H1 (cell line): ENCODE measurements at regions not wholly inside any gene's neighbourhood (a gene's known extent, or its start where the extent isn't known, plus 50 kb on each side); places are given as distances from the start of the nearest gene placed in this dataset.

Experiments
- CTCF ChIA-PET: fragments of 300-600 bp; sonication (Branson Sonifier 250); formaldehyde crosslinking; loops from one replicate; lab custom pipeline; 2021; ENCODE audit not compliant: partially characterized antibody; lab: Charles Lee
- POLR2A ChIA-PET: fragments of 300-600 bp; sonication (Branson Sonifier 250); formaldehyde crosslinking; loops from one replicate; lab custom pipeline; 2021; ENCODE audit warnings: inconsistent platforms; ENCODE audit not compliant: partially characterized antibody; lab: Charles Lee
- DNase-seq, 2 experiments: peaks; one replicate each; pipeline versions ENCODE4 v3.0.0 to v3.0.0-alpha.2; 2010 to 2022; ENCODE audit warnings: low spot score in 2 of 2, low read depth in 1 of 2, mixed read lengths in 1 of 2
- FAIRE-seq: peaks from 2 replicates; lab custom pipeline; 2011; peaks lifted over from hg19 to GRCh38; lab: Jason Lieb, UNC
- H2AFZ ChIP-seq: 2 replicates; pipeline ENCODE4 v1.8.1; 2012; ENCODE audit warnings: low read length, inconsistent platforms
- H2AK5ac ChIP-seq: 2 replicates; pipeline ENCODE4 v1.6.1; 2013; ENCODE audit warnings: low read depth, low read length
- H2BK120ac ChIP-seq: replicated peaks from 2 replicates; pipeline ENCODE3; 2013; ENCODE audit warnings: low read depth, low read length, inconsistent platforms
- H2BK12ac ChIP-seq: 2 replicates; pipeline ENCODE4 v1.6.1; 2013; ENCODE audit warnings: low read depth, low read length
- H2BK15ac ChIP-seq: 2 replicates; pipeline ENCODE4 v1.6.1; 2013; ENCODE audit warnings: low read length
- H2BK20ac ChIP-seq: 2 replicates; pipeline ENCODE4 v1.6.1; 2013; ENCODE audit warnings: low read length
- H2BK5ac ChIP-seq: 2 replicates; pipeline ENCODE4 v1.6.1; 2013; ENCODE audit warnings: low read depth, low read length
- H3K14ac ChIP-seq: 2 replicates; pipeline ENCODE4 v1.6.1; 2013; ENCODE audit warnings: inconsistent platforms; ENCODE audit not compliant: insufficient read length
- H3K18ac ChIP-seq: 2 replicates; pipeline ENCODE4 v1.6.1; 2013; ENCODE audit warnings: low read length; ENCODE audit errors: extremely low read depth
- H3K23ac ChIP-seq: 2 replicates; pipeline ENCODE4 v1.6.1; 2013; ENCODE audit warnings: inconsistent platforms; ENCODE audit not compliant: insufficient read length
- H3K23me2 ChIP-seq: 2 replicates; pipeline ENCODE4 v1.6.1; 2013; ENCODE audit warnings: low read depth, low read length
- H3K27ac ChIP-seq: 2 replicates; pipeline ENCODE4 v1.6.1; 2011; ENCODE audit warnings: low read depth, low read length, inconsistent platforms
- H3K27me3 ChIP-seq, 4 experiments: replicated peaks in 1 of 4; 1 replicate in 1 of 4; 2 replicates in 3 of 4; pipeline versions ENCODE4 v1.6.1 to v1.8.1; 2011 to 2013; ENCODE audit warnings: low read length in 3 of 4, mild to moderate bottlenecking in 3 of 4, inconsistent platforms in 2 of 4, mixed read lengths in 2 of 4, moderate library complexity in 1 of 4; ENCODE audit not compliant: control insufficient read depth in 3 of 4, insufficient read depth in 3 of 4; ENCODE audit errors: extremely low read depth in 1 of 4
- H3K36me3 ChIP-seq, 4 experiments: 2 replicates each; pipeline versions ENCODE4 v1.6.1 to v1.8.1; 2011 to 2013; ENCODE audit warnings: mild to moderate bottlenecking in 4 of 4, low read length in 3 of 4, moderate library complexity in 2 of 4, control low read depth in 1 of 4, inconsistent platforms in 1 of 4; ENCODE audit not compliant: insufficient read depth in 4 of 4, control insufficient read depth in 2 of 4
- H3K4ac ChIP-seq: replicated peaks from 2 replicates; pipeline ENCODE3; 2013; ENCODE audit warnings: low read length, low read depth, mixed read lengths, inconsistent platforms; ENCODE audit not compliant: insufficient read length
- H3K4me1 ChIP-seq, 4 experiments: replicated peaks in 1 of 4; 1 replicate in 1 of 4; 2 replicates in 3 of 4; pipeline versions ENCODE4 v1.6.1 to v1.8.1; 2011 to 2013; ENCODE audit warnings: low read length in 3 of 4, inconsistent platforms in 2 of 4, mixed read lengths in 1 of 4; ENCODE audit not compliant: insufficient read depth in 4 of 4, control insufficient read depth in 3 of 4
- H3K4me2 ChIP-seq, 2 experiments: 2 replicates each; pipeline versions ENCODE4 v1.6.1 to v1.8.1; 2011 to 2013; ENCODE audit warnings: low read depth in 2 of 2, low read length in 2 of 2, control low read depth in 1 of 2, inconsistent platforms in 1 of 2, mild to moderate bottlenecking in 1 of 2; ENCODE audit not compliant: insufficient read depth in 1 of 2
- H3K4me3 ChIP-seq, 4 experiments: fragments of 200-600, 300-600 bp in 1 of 4; sonication (generic), shearing (Covaris generic), sonication (Bioruptor Twin) in 1 of 4; 2 replicates each; pipeline versions ENCODE4 v1.5.1 to v1.8.1; 2011 to 2016; ENCODE audit warnings: low read length in 4 of 4, low read depth in 3 of 4, control low read depth in 2 of 4, inconsistent platforms in 2 of 4, mild to moderate bottlenecking in 2 of 4, mixed read lengths in 1 of 4, moderate library complexity in 1 of 4; ENCODE audit not compliant: insufficient read depth in 2 of 4; ENCODE audit errors: extremely low read depth in 1 of 4
- H3K56ac ChIP-seq: replicated peaks from 2 replicates; pipeline ENCODE3; 2013; ENCODE audit warnings: low read depth, mild to moderate bottlenecking, mixed read lengths, low read length, inconsistent platforms; ENCODE audit not compliant: insufficient read length
- H3K79me1 ChIP-seq: 2 replicates; pipeline ENCODE4 v1.6.1; 2013; ENCODE audit warnings: low read depth, low read length, control low read depth
- H3K79me2 ChIP-seq, 2 experiments: 2 replicates each; pipeline versions ENCODE4 v1.6.1 to v1.8.1; 2012 to 2013; ENCODE audit warnings: low read length in 2 of 2, mild to moderate bottlenecking in 2 of 2, inconsistent platforms in 1 of 2; ENCODE audit not compliant: insufficient read depth in 2 of 2, control insufficient read depth in 1 of 2
- H3K9ac ChIP-seq, 4 experiments: replicated peaks in 1 of 4; 1 replicate in 1 of 4; 2 replicates in 3 of 4; pipeline versions ENCODE4 v1.6.1 to v1.8.1; 2011 to 2013; ENCODE audit warnings: low read depth in 3 of 4, low read length in 3 of 4, control low read depth in 2 of 4, mild to moderate bottlenecking in 2 of 4, moderate library complexity in 2 of 4, inconsistent platforms in 1 of 4; ENCODE audit errors: extremely low read depth in 1 of 4
- H3K9me3 ChIP-seq, 2 experiments: 2 replicates each; pipeline versions ENCODE4 v1.6.1 to v1.8.1; 2012 to 2013; ENCODE audit warnings: mild to moderate bottlenecking in 2 of 2, moderate library complexity in 2 of 2, control low read depth in 1 of 2, inconsistent platforms in 1 of 2, low read depth in 1 of 2, low read length in 1 of 2, mixed read lengths in 1 of 2; ENCODE audit not compliant: insufficient read depth in 2 of 2
- H4K20me1 ChIP-seq, 2 experiments: replicated peaks in 1 of 2; 2 replicates each; pipeline versions ENCODE3 to v1.8.1; 2011 to 2013; ENCODE audit warnings: inconsistent platforms in 2 of 2, low read length in 2 of 2, mild to moderate bottlenecking in 1 of 2; ENCODE audit not compliant: insufficient read depth in 2 of 2, control insufficient read depth in 1 of 2
- H4K5ac ChIP-seq: 2 replicates; pipeline ENCODE4 v1.6.1; 2013; ENCODE audit warnings: low read length, low read depth, mixed read lengths, inconsistent platforms; ENCODE audit not compliant: insufficient read length
- H4K8ac ChIP-seq: 2 replicates; pipeline ENCODE4 v1.8.0; 2013; ENCODE audit warnings: mild to moderate bottlenecking, moderate library complexity, low read length, inconsistent platforms; ENCODE audit not compliant: insufficient read depth; ENCODE audit errors: extremely low read depth
- H4K91ac ChIP-seq: replicated peaks from 2 replicates; pipeline ENCODE3; 2013; ENCODE audit warnings: low read length, mixed read lengths, inconsistent platforms; ENCODE audit not compliant: insufficient read length
- BCL11A ChIP-seq, 2 experiments: IDR thresholded peaks; one replicate each; pipeline ENCODE4 v1.6.1; 2011; ENCODE audit warnings: low read depth in 2 of 2, low read length in 2 of 2, mild to moderate bottlenecking in 2 of 2
- CBX5 ChIP-seq: fragments of 300-800, 300-1000 bp; sonication (generic); IDR thresholded peaks from 2 replicates; pipeline ENCODE4 v1.7.1; 2016; ENCODE audit warnings: antibody characterized with exemption, low read length, low read depth
- CHD2 ChIP-seq: IDR thresholded peaks from 2 replicates; pipeline ENCODE4 v1.6.1; 2012; ENCODE audit warnings: low read length, improper control_type of control experiment
- FOSL1 ChIP-seq: IDR thresholded peaks from 2 replicates; pipeline ENCODE4 v1.6.1; 2011; ENCODE audit warnings: mild to moderate bottlenecking, low read depth, low read length, moderate library complexity; ENCODE audit not compliant: insufficient read depth
- GTF2F1 ChIP-seq: IDR thresholded peaks from 2 replicates; pipeline ENCODE4 v1.6.1; 2012; ENCODE audit warnings: low read depth, low read length, improper control_type of control experiment, borderline replicate concordance
- KDM5A ChIP-seq: fragments of 200-600 bp; IDR thresholded peaks from 2 replicates; pipeline ENCODE4 v1.7.1; 2012; ENCODE audit warnings: mild to moderate bottlenecking, low read length, inconsistent platforms, mixed read lengths
- POLR2AphosphoS5 ChIP-seq: IDR thresholded peaks from 2 replicates; pipeline ENCODE4 v1.6.1; 2011; ENCODE audit warnings: low read depth, low read length
- SP1 ChIP-seq: IDR thresholded peaks from 2 replicates; pipeline ENCODE4 v1.6.1; 2011; ENCODE audit warnings: low read depth, low read length
- SRF ChIP-seq: IDR thresholded peaks from 2 replicates; pipeline ENCODE4 v1.6.1; 2011; ENCODE audit warnings: mild to moderate bottlenecking, low read depth, low read length, moderate library complexity
- TAF7 ChIP-seq: optimal IDR thresholded peaks from 2 replicates; pipeline ENCODE3; 2011; ENCODE audit warnings: low read depth, mild to moderate bottlenecking, inconsistent platforms, low read length, moderate library complexity, borderline replicate concordance
- TF ChIP-seq, protein P1 (sequence below): IDR thresholded peaks from 2 replicates; pipeline ENCODE4 v1.6.1; 2012; ENCODE audit warnings: low read length, inconsistent platforms
- TF ChIP-seq, protein P2 (sequence below), 3 experiments: IDR thresholded peaks; 1 replicate in 2 of 3; 2 replicates in 1 of 3; pipeline versions ENCODE4 v1.5.1 to v1.6.1; 2011; ENCODE audit warnings: low read length in 3 of 3, mild to moderate bottlenecking in 3 of 3, inconsistent platforms in 2 of 3, low read depth in 1 of 3, moderate library complexity in 1 of 3; ENCODE audit not compliant: insufficient read depth in 1 of 3; ENCODE audit errors: control extremely low read depth in 1 of 3

- FAIRE-seq (no peak), DNase-seq (no peak)
- H2AFZ ChIP-seq = no peak overlapping the region
- no peak overlapping the region for H3K56ac ChIP-seq
- no peaks in the 10 kb centered on the region for H4K20me1 ChIP-seq
- no peak overlapping the region for H2BK20ac ChIP-seq
- H3K9ac ChIP-seq = no peak overlapping the region
- ChIA-PET POLR2A (no interaction called here), CTCF (interaction anchor here (0.7 kb wide), 1 partner anchor 508 kb away, joined by 3 read pairs; no protein-coding TSS in a partner anchor)
- no peaks in the 10 kb centered on the region for H3K36me3 ChIP-seq
- H3K27ac ChIP-seq = no peak overlapping the region
- no peaks in the 10 kb centered on the region for H3K9me3 ChIP-seq
- no peak overlapping the region for H2BK5ac ChIP-seq
- no peaks in the 10 kb centered on the region for H3K27me3 ChIP-seq
- no peak overlapping the region for H4K8ac ChIP-seq
- H3K4ac ChIP-seq = no peak overlapping the region
- H2BK120ac ChIP-seq = no peak overlapping the region
- no peak overlapping the region for H3K4me3 ChIP-seq
- no peak overlapping the region for H4K5ac ChIP-seq
- H3K4me1 ChIP-seq = no peaks in the 10 kb centered on the region
- no peak overlapping the region for H2BK12ac ChIP-seq
- no peaks in the 10 kb centered on the region for H3K23me2 ChIP-seq
- H3K18ac ChIP-seq = no peak overlapping the region
- H2BK15ac ChIP-seq = no peak overlapping the region
- H3K14ac ChIP-seq = no peak overlapping the region
- H4K91ac ChIP-seq = no peak overlapping the region
- H3K79me2 ChIP-seq = no peaks in the 10 kb centered on the region
- H3K4me2 ChIP-seq = no peak overlapping the region
- no peak overlapping the region for H3K23ac ChIP-seq
- no peaks in the 10 kb centered on the region for H3K79me1 ChIP-seq
- no peak overlapping the region for H2AK5ac ChIP-seq
- TF ChIP-seq TAF7 (no peak), GTF2F1 (no peak), CHD2 (no peak), BCL11A (IDR thresholded peaks at IDR 0.05; ENCODE audit: low read depth in 2 of 2, low read length in 2 of 2) (no peak), KDM5A (no peak), FOSL1 (no peak), SRF (no peak), CBX5 (no peak), POLR2AphosphoS5 (no peak), SP1 (no peak)
- TF ChIP-seq, protein P1, sequence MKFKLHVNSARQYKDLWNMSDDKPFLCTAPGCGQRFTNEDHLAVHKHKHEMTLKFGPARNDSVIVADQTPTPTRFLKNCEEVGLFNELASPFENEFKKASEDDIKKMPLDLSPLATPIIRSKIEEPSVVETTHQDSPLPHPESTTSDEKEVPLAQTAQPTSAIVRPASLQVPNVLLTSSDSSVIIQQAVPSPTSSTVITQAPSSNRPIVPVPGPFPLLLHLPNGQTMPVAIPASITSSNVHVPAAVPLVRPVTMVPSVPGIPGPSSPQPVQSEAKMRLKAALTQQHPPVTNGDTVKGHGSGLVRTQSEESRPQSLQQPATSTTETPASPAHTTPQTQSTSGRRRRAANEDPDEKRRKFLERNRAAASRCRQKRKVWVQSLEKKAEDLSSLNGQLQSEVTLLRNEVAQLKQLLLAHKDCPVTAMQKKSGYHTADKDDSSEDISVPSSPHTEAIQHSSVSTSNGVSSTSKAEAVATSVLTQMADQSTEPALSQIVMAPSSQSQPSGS = no peak
- TF ChIP-seq, protein P2, sequence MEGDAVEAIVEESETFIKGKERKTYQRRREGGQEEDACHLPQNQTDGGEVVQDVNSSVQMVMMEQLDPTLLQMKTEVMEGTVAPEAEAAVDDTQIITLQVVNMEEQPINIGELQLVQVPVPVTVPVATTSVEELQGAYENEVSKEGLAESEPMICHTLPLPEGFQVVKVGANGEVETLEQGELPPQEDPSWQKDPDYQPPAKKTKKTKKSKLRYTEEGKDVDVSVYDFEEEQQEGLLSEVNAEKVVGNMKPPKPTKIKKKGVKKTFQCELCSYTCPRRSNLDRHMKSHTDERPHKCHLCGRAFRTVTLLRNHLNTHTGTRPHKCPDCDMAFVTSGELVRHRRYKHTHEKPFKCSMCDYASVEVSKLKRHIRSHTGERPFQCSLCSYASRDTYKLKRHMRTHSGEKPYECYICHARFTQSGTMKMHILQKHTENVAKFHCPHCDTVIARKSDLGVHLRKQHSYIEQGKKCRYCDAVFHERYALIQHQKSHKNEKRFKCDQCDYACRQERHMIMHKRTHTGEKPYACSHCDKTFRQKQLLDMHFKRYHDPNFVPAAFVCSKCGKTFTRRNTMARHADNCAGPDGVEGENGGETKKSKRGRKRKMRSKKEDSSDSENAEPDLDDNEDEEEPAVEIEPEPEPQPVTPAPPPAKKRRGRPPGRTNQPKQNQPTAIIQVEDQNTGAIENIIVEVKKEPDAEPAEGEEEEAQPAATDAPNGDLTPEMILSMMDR (IDR thresholded peaks at IDR 0.05; ENCODE audit: control extremely low read depth in 1 of 3, insufficient read depth in 1 of 3, low read depth in 1 of 3, low read length in 3 of 3) = no peak
These were observed 111.0 kb upstream of the PCLO start for GRCh38 chr7:83273699-83274098.
